ENCODE measurements at regions not wholly inside any gene's neighbourhood (a gene's known extent, or its start where the extent isn't known, plus 50 kb on each side); places are given as distances from the start of the nearest gene placed in this dataset.

- no peak for TF ChIP-seq ZFP3 (CRISPR knock-in tag; IDR thresholded peaks at IDR 0.05)
- no peak for TF ChIP-seq PATZ1 (CRISPR knock-in tag; IDR thresholded peaks at IDR 0.05; ENCODE audit: borderline replicate concordance)
- TF ChIP-seq ESRRG (CRISPR knock-in tag; IDR thresholded peaks at IDR 0.05): no peak
- no peak for TF ChIP-seq CSRNP3 (CRISPR knock-in tag; IDR thresholded peaks at IDR 0.05)
- TF ChIP-seq RARB (CRISPR knock-in tag; IDR thresholded peaks at IDR 0.05): no peak
- TF ChIP-seq ZNF70 (CRISPR knock-in tag; IDR thresholded peaks at IDR 0.05): no peak
- TF ChIP-seq ARNTL (CRISPR knock-in tag; IDR thresholded peaks at IDR 0.05; ENCODE audit: borderline replicate concordance, low read depth): no peak
- no peak for TF ChIP-seq CREB5 (CRISPR knock-in tag; IDR thresholded peaks at IDR 0.05; ENCODE audit: low read depth)
- TF ChIP-seq POU6F1 (CRISPR knock-in tag; IDR thresholded peaks at IDR 0.05; ENCODE audit: borderline replicate concordance, low read depth): no peak
- no peak for TF ChIP-seq ISL1 (CRISPR knock-in tag; IDR thresholded peaks at IDR 0.05)
- no peak for TF ChIP-seq TSHZ2 (CRISPR knock-in tag; IDR thresholded peaks at IDR 0.05)
- TF ChIP-seq TCF4 (CRISPR knock-in tag; IDR thresholded peaks at IDR 0.05; ENCODE audit: borderline replicate concordance): no peak
- TF ChIP-seq TOX (CRISPR knock-in tag; IDR thresholded peaks at IDR 0.05; ENCODE audit: borderline replicate concordance): no peak
- no peak for TF ChIP-seq ZNF565 (CRISPR knock-in tag; conservative IDR thresholded peaks at IDR 0.05; ENCODE audit: low read depth)
Observed at GRCh38 chr3:23068016-23068728, 135.0 kb upstream of the UBE2E2 start.

All from SK-N-SH treated with all-trans-retinoic acid at 6 μM for 48 hours (cell line).